Psoas muscle (tissue), 7 donors: ENCODE measurements at regions not wholly inside any gene's neighbourhood (a gene's known extent, or its start where the extent isn't known, plus 50 kb on each side); places are given as distances from the start of the nearest gene placed in this dataset.

Experiments used
- ATAC-seq, 4 donors: fragments of 200-7000 bp; cut with Tn5 transposase; one replicate each; pipeline ENCODE4 v1.9.1; 2020; ENCODE audit warnings: moderate library complexity in 3 of 4, mild to moderate bottlenecking in 2 of 4
- DNase-seq, 2 donors: peaks; one replicate each; pipeline ENCODE4 v3.0.0-alpha.2; 2020
- H3K27ac ChIP-seq: fragments of 200-600 bp; one replicate; pipeline ENCODE4 v1.8.0; 2022
- H3K27me3 ChIP-seq, 3 donors: fragments of 200-600 bp in 1 of 3; one replicate each; pipeline versions ENCODE4 v1.6.1 to v1.8.0; 2013 to 2022; ENCODE audit warnings: low read length in 2 of 3, mild to moderate bottlenecking in 2 of 3, moderate library complexity in 1 of 3; ENCODE audit not compliant: insufficient read depth in 3 of 3
- H3K36me3 ChIP-seq, 2 donors: fragments of 200-600 bp in 1 of 2; one replicate each; pipeline versions ENCODE4 v1.6.1 to v1.8.0; 2013 to 2022; ENCODE audit warnings: low read depth in 1 of 2, mild to moderate bottlenecking in 1 of 2, moderate library complexity in 1 of 2; ENCODE audit not compliant: insufficient read depth in 1 of 2
- H3K4me1 ChIP-seq: fragments of 200-600 bp; one replicate; pipeline ENCODE4 v1.8.0; 2022
- H3K4me3 ChIP-seq: fragments of 200-600 bp; one replicate; pipeline ENCODE4 v1.8.0; 2022; ENCODE audit warnings: mild to moderate bottlenecking
- H3K9me3 ChIP-seq: fragments of 200-600 bp; one replicate; pipeline ENCODE4 v1.8.0; 2022
- WGBS, 3 donors: extraction: QIAGEN DNeasy Blood & Tissue Kit; methylation state at CpG; one replicate each; pipeline versions ENCODE4 v1.1.6 to v1.1.7; 2013; 5-methylcytosine and 5-hydroxymethylcytosine counted together
- intact Hi-C, 2 donors: fragments of 100-400 bp; cut with DNase I; formaldehyde crosslinking; loops; one replicate each; pipeline versions ENCODE4 v1.11.0 to v1.14.2; 2022
- TF ChIP-seq, protein P1 (sequence below): fragments of 200-600 bp; IDR thresholded peaks from one replicate; pipeline ENCODE4 v1.8.0; 2022; ENCODE audit warnings: antibody characterized with exemption
- donor health status: healthy with polysubstance abuse.
- donor health status: DM: no; HTN: no; CAD: no; lungs with moderate emphysema.
- donor health status: Bipolar disorder and iron deficiency.
- donor health status: healthy.
- donor health status: DM: yes; HTN: yes; CAD: no.
- donor health status: DM: no; HTN: no; CAD: no.
- donor health status: DM: yes; HTN: yes; CAD: no.

DNA sequence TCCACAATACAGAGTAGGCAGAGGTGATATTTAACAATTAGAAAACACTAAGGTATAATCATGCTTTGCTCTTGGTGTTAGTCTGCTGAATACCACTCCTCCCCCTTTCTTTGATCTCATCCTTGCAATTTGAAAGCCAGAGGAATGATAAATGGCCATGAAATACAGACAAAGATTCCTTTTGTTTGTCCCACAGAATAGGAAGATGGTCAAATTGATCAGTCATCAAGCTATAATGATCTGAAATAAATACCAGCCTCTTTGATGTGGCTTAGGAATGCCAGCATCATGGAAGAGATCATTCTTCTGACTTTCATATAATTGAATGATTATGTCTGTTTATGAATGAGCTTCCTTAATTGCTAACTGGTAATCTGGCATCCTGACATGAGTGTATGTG is 1541.7 kb upstream of the CDH8 start:
- no peak overlapping the region for H3K27ac ChIP-seq
- no peak for DNase-seq
- H3K27me3 ChIP-seq: no peaks in the 10 kb centered on the region
- no peaks in the 10 kb centered on the region for H3K9me3 ChIP-seq
- no peaks in the 10 kb centered on the region for H3K36me3 ChIP-seq
- no peak for ATAC-seq
- intact Hi-C loops: no loop called here
- no peak overlapping the region for H3K4me3 ChIP-seq
- TF ChIP-seq, protein P1, sequence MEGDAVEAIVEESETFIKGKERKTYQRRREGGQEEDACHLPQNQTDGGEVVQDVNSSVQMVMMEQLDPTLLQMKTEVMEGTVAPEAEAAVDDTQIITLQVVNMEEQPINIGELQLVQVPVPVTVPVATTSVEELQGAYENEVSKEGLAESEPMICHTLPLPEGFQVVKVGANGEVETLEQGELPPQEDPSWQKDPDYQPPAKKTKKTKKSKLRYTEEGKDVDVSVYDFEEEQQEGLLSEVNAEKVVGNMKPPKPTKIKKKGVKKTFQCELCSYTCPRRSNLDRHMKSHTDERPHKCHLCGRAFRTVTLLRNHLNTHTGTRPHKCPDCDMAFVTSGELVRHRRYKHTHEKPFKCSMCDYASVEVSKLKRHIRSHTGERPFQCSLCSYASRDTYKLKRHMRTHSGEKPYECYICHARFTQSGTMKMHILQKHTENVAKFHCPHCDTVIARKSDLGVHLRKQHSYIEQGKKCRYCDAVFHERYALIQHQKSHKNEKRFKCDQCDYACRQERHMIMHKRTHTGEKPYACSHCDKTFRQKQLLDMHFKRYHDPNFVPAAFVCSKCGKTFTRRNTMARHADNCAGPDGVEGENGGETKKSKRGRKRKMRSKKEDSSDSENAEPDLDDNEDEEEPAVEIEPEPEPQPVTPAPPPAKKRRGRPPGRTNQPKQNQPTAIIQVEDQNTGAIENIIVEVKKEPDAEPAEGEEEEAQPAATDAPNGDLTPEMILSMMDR: no peak
- H3K4me1 ChIP-seq: no peaks in the 10 kb centered on the region

DNA sequence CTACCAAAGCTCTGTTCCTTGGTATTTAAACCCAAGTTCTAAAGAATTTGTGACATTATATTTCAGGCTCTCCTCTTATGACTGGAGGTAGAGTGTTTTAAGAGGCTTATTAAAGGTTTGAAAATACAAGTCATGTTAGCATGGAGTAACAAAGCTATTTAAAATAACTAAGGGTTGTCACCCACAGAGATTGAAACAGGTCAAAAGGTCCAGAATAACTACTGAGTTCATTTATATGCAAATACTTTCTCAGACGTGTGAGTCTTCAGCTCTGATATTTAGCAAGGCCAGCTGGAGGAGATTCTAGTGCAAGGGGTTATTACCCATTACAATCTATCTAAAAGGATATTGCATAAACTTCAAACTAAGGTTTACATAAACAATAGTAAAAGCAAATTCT is 1538.8 kb upstream of the CDH8 start:
- H3K27me3 ChIP-seq: no peaks in the 10 kb centered on the region
- TF ChIP-seq, protein P1: no peak
- H3K27ac ChIP-seq: no peak overlapping the region
- no peaks in the 10 kb centered on the region for H3K9me3 ChIP-seq
- intact Hi-C loops: no loop called here
- no peaks in the 10 kb centered on the region for H3K36me3 ChIP-seq
- no peaks in the 10 kb centered on the region for H3K4me1 ChIP-seq
- no peak for DNase-seq
- no peak for ATAC-seq
- H3K4me3 ChIP-seq: no peak overlapping the region
- 31 to 50% (median 41%) methylated on average over 1 of the region's 1 CpG for WGBS, 3 donors

DNA sequence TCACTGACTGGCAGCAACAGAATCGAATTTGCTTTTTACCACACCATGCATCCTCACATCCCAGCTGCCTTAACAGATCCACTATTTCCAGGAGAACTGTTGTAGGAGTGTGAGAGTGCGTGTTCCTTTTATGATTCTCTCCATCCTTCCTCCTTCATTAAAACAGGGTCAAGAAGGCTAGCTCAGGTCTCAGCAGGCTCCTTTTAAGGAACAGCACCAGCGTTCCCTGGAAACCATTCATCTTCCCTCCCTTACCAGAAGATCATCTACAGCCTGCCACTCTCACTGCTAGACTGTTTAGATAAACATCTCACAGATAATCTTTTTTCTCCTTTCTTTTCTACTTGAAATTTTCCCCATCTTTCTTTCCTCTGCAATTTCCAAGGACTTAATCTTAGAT is 1531.9 kb upstream of the CDH8 start:
- intact Hi-C loops: no loop called here
- DNase-seq (no peak), ATAC-seq (no peak)
- Histone ChIP-seq H3K36me3 (no peaks in the 10 kb centered on the region), H3K4me1 (no peaks in the 10 kb centered on the region), H3K27me3 (no peaks in the 10 kb centered on the region), H3K4me3 (no peak overlapping the region), H3K27ac (no peak overlapping the region), H3K9me3 (no peaks in the 10 kb centered on the region)
- WGBS, 3 donors: 40 to 47% (median 43%) methylated on average over 3 of the region's 3 CpGs
- TF ChIP-seq, protein P1: no peak

GRCh38 chr16:63563819-63564505 is 1527.7 kb upstream of the CDH8 start:
- DNase-seq: no peak
- Histone ChIP-seq H3K9me3 (no peaks in the 10 kb centered on the region), H3K36me3 (no peaks in the 10 kb centered on the region), H3K27me3 (no peaks in the 10 kb centered on the region), H3K27ac (no peak overlapping the region), H3K4me3 (no peak overlapping the region), H3K4me1 (no peaks in the 10 kb centered on the region)
- no peak for ATAC-seq
- TF ChIP-seq, protein P1: no peak
- intact Hi-C loops: no loop called here
- 56 to 69% (median 58%) methylated on average over 1 of the region's 1 CpG for WGBS, 3 donors

DNA sequence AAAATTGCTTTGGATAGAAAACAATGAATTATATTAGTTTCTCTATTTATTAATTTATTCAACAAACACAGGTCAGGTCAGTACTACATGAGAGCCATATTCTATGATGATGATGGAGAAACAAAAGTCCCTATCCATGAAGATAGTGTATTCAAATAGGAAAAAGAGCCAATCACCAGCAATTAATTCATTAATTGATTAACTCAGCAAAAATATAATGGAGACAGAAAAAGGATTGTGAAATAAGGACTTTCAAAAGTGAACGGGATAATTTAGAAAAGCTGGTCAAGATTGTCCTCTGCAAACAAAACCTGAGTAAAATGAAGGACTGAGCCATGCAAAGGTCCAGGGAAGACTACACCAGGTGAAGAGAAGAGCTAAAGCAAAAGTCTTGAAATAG is 1517.7 kb upstream of the CDH8 start:
- Histone ChIP-seq H3K27ac (no peak overlapping the region), H3K36me3 (no peaks in the 10 kb centered on the region), H3K27me3 (no peaks in the 10 kb centered on the region), H3K4me3 (no peak overlapping the region), H3K9me3 (no peaks in the 10 kb centered on the region), H3K4me1 (no peaks in the 10 kb centered on the region)
- no peak for DNase-seq
- TF ChIP-seq, protein P1: no peak
- ATAC-seq: no peak
- 90 to 93% (median 91%) methylated on average over 1 of the region's 1 CpG for WGBS, 3 donors
- intact Hi-C loops: no loop called here
